ENCODE measurements at regions not wholly inside any gene's neighbourhood (a gene's known extent, or its start where the extent isn't known, plus 50 kb on each side); places are given as distances from the start of the nearest gene placed in this dataset.
"Not testable (repeated sequence)": the region's sequence is repeated elsewhere in the genome, so short reads cannot be mapped to it uniquely, and the experiment has no call there.

DNA sequence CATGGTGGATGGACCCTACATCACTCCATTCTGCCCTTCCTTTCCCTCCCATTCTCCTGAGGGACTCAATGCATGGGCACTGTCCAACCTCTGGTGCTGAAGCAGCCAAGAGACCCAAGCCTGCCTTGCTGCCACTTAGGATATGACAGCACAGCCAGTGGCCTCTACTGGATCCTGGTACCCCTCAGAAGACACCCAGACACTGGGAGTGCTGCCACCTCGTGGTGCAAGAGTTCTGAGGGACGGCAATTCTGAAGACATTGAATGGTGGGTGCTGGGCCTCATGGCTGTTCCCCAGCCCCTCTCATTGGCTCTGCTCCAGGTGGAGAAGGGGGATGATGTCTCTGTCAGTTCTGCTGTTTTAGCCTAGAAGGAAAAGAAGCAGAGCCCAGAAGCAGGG is 802.3 kb downstream of the FOXD4L6 start:
- TF ChIP-seq, protein P1, sequence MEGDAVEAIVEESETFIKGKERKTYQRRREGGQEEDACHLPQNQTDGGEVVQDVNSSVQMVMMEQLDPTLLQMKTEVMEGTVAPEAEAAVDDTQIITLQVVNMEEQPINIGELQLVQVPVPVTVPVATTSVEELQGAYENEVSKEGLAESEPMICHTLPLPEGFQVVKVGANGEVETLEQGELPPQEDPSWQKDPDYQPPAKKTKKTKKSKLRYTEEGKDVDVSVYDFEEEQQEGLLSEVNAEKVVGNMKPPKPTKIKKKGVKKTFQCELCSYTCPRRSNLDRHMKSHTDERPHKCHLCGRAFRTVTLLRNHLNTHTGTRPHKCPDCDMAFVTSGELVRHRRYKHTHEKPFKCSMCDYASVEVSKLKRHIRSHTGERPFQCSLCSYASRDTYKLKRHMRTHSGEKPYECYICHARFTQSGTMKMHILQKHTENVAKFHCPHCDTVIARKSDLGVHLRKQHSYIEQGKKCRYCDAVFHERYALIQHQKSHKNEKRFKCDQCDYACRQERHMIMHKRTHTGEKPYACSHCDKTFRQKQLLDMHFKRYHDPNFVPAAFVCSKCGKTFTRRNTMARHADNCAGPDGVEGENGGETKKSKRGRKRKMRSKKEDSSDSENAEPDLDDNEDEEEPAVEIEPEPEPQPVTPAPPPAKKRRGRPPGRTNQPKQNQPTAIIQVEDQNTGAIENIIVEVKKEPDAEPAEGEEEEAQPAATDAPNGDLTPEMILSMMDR (conservative IDR thresholded peaks at IDR 0.05; ENCODE audit: low read depth in 2 of 2) = not testable (repeated sequence)
- TF ChIP-seq POLR2AphosphoS5 (IDR thresholded peaks at IDR 0.05; ENCODE audit: low read depth); CREB1 (CRISPR knock-in tag; IDR thresholded peaks at IDR 0.05; ENCODE audit: low read depth); EZH2 (IDR thresholded peaks at IDR 0.05; ENCODE audit: low read depth, unreplicated experiment): not testable (repeated sequence)
- TF ChIP-seq, protein P2, sequence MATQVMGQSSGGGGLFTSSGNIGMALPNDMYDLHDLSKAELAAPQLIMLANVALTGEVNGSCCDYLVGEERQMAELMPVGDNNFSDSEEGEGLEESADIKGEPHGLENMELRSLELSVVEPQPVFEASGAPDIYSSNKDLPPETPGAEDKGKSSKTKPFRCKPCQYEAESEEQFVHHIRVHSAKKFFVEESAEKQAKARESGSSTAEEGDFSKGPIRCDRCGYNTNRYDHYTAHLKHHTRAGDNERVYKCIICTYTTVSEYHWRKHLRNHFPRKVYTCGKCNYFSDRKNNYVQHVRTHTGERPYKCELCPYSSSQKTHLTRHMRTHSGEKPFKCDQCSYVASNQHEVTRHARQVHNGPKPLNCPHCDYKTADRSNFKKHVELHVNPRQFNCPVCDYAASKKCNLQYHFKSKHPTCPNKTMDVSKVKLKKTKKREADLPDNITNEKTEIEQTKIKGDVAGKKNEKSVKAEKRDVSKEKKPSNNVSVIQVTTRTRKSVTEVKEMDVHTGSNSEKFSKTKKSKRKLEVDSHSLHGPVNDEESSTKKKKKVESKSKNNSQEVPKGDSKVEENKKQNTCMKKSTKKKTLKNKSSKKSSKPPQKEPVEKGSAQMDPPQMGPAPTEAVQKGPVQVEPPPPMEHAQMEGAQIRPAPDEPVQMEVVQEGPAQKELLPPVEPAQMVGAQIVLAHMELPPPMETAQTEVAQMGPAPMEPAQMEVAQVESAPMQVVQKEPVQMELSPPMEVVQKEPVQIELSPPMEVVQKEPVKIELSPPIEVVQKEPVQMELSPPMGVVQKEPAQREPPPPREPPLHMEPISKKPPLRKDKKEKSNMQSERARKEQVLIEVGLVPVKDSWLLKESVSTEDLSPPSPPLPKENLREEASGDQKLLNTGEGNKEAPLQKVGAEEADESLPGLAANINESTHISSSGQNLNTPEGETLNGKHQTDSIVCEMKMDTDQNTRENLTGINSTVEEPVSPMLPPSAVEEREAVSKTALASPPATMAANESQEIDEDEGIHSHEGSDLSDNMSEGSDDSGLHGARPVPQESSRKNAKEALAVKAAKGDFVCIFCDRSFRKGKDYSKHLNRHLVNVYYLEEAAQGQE (IDR thresholded peaks at IDR 0.05; ENCODE audit: unreplicated experiment) = not testable (repeated sequence)

Measured in GM23338 (cell line).